ENCODE measurements at regions not wholly inside any gene's neighbourhood (a gene's known extent, or its start where the extent isn't known, plus 50 kb on each side); places are given as distances from the start of the nearest gene placed in this dataset.
"Not testable (repeated sequence)": the region's sequence is repeated elsewhere in the genome, so short reads cannot be mapped to it uniquely, and the experiment has no call there.

GRCh38 chr1:157319567-157319966, 181.4 kb upstream of the ETV3 start:
- Histone ChIP-seq H3K18ac (ENCODE audit: low read depth, low read length) (no peak overlapping the region), H3K4me2 (ENCODE audit: low read depth, low read length) (no peak overlapping the region), H3K9me3 (ENCODE audit: control insufficient read depth, insufficient read depth, low read length) (no peaks in the 10 kb centered on the region), H2AFZ (replicated peaks; ENCODE audit: low read length, poor library complexity) (no peak overlapping the region), H3K14ac (replicated peaks; ENCODE audit: low read depth, low read length) (no peak overlapping the region), H4K20me1 (ENCODE audit: insufficient read depth, low read length) (no peaks in the 10 kb centered on the region), H2BK15ac (ENCODE audit: low read depth, low read length) (no peak overlapping the region), H2AK5ac (ENCODE audit: low read depth, low read length) (no peak overlapping the region), H3K27ac (ENCODE audit: insufficient read depth, low read length) (no peak overlapping the region), H4K8ac (ENCODE audit: low read depth in 2 of 2, low read length in 2 of 2) (no peak overlapping the region), H2BK5ac (ENCODE audit: low read depth, low read length, poor library complexity, severe bottlenecking) (no peak overlapping the region), H3K9me1 (ENCODE audit: insufficient read depth, low read length) (no peaks in the 10 kb centered on the region), H3K27me3 (ENCODE audit: control insufficient read depth, insufficient read depth, low read length) (no peaks in the 10 kb centered on the region), H3K79me1 (ENCODE audit: low read depth in 1 of 2, low read length in 2 of 2) (no peaks in the 10 kb centered on the region), H2BK20ac (ENCODE audit: low read depth, low read length) (no peak overlapping the region), H3K23ac (ENCODE audit: low read depth, low read length) (no peak overlapping the region), H3K4me3 (ENCODE audit: insufficient read depth, low read depth, low read length) (no peak overlapping the region), H3K4me1 (ENCODE audit: control insufficient read depth, insufficient read depth, low read length) (no peaks in the 10 kb centered on the region), H3K9ac (ENCODE audit: low read depth, low read length) (no peak overlapping the region), H4K91ac (ENCODE audit: insufficient read depth, low read depth, low read length) (no peak overlapping the region), H3K36me3 (ENCODE audit: control insufficient read depth, insufficient read depth, low read length) (no peaks in the 10 kb centered on the region), H2AK9ac (replicated peaks; ENCODE audit: low read depth, low read length, poor library complexity) (no peak overlapping the region), H3K4ac (ENCODE audit: low read depth, low read length) (no peak overlapping the region), H3K56ac (ENCODE audit: extremely low read depth, insufficient read depth, low read length) (no peak overlapping the region), H4K5ac (ENCODE audit: low read depth, low read length) (no peak overlapping the region), H2BK120ac (ENCODE audit: low read depth, low read length) (no peak overlapping the region)
- ATAC-seq (ENCODE audit: low read depth) (no peak), DNase-seq (no peak)
- WGBS, 2 experiments (ENCODE audit: extremely low coverage in 2 of 2, insufficient read length in 1 of 2): 80% methylated on average over 1 of the region's 5 CpGs; no CpG with 5 or more reads in 1 of the 2 experiments
- intact Hi-C loops (cut with micrococcal nuclease): no loop called here
- no peak for TF ChIP-seq CTCF (conservative IDR thresholded peaks at IDR 0.05; ENCODE audit: low read depth, low read length)
- ChIA-PET CTCF (no interaction called here), POLR2A (ENCODE audit: unreplicated experiment) (no interaction called here)
- dilution Hi-C loops (cut with HindIII; ENCODE audit: low sequenced_read_pairs, unreplicated experiment): no loop called here
- in situ Hi-C loops (cut with MboI; ENCODE audit: low sequenced_read_pairs): no loop called here
- no TSS peak for BruUV-seq (replicated peaks)

- H3K4ac ChIP-seq (ENCODE audit: low read depth, low read length); H2BK15ac ChIP-seq (ENCODE audit: low read depth, low read length); POLR2A ChIA-PET (ENCODE audit: unreplicated experiment); H2BK20ac ChIP-seq (ENCODE audit: low read depth, low read length); H3K23ac ChIP-seq (ENCODE audit: low read depth, low read length); H3K27ac ChIP-seq (ENCODE audit: insufficient read depth, low read length); H2BK5ac ChIP-seq (ENCODE audit: low read depth, low read length, poor library complexity, severe bottlenecking); dilution Hi-C loops (cut with HindIII; ENCODE audit: low sequenced_read_pairs, unreplicated experiment); H3K56ac ChIP-seq (ENCODE audit: extremely low read depth, insufficient read depth, low read length); H4K5ac ChIP-seq (ENCODE audit: low read depth, low read length); H3K4me1 ChIP-seq (ENCODE audit: control insufficient read depth, insufficient read depth, low read length); CTCF ChIA-PET; H2AK9ac ChIP-seq (replicated peaks; ENCODE audit: low read depth, low read length, poor library complexity); H3K18ac ChIP-seq (ENCODE audit: low read depth, low read length); H3K9me3 ChIP-seq (ENCODE audit: control insufficient read depth, insufficient read depth, low read length); H4K8ac ChIP-seq (ENCODE audit: low read depth in 2 of 2, low read length in 2 of 2); H4K20me1 ChIP-seq (ENCODE audit: insufficient read depth, low read length); H3K9ac ChIP-seq (ENCODE audit: low read depth, low read length); intact Hi-C loops (cut with micrococcal nuclease); DNase-seq; ATAC-seq (ENCODE audit: low read depth); H3K14ac ChIP-seq (replicated peaks; ENCODE audit: low read depth, low read length); H3K4me2 ChIP-seq (ENCODE audit: low read depth, low read length); H3K4me3 ChIP-seq (ENCODE audit: insufficient read depth, low read depth, low read length); H3K36me3 ChIP-seq (ENCODE audit: control insufficient read depth, insufficient read depth, low read length); H3K27me3 ChIP-seq (ENCODE audit: control insufficient read depth, insufficient read depth, low read length); H2AFZ ChIP-seq (replicated peaks; ENCODE audit: low read length, poor library complexity); in situ Hi-C loops (cut with MboI; ENCODE audit: low sequenced_read_pairs); BruUV-seq (replicated peaks); H3K79me1 ChIP-seq (ENCODE audit: low read depth in 1 of 2, low read length in 2 of 2); H3K9me1 ChIP-seq (ENCODE audit: insufficient read depth, low read length); H4K91ac ChIP-seq (ENCODE audit: insufficient read depth, low read depth, low read length); H2AK5ac ChIP-seq (ENCODE audit: low read depth, low read length); H2BK120ac ChIP-seq (ENCODE audit: low read depth, low read length): not testable (repeated sequence)
- no CpG with 5 or more reads among the region's 2 CpGs for WGBS, 2 experiments (ENCODE audit: extremely low coverage in 2 of 2, insufficient read length in 1 of 2)
These were observed 179.0 kb upstream of the ETV3 start for GRCh38 chr1:157317229-157317628.
